ENCODE measurements at regions not wholly inside any gene's neighbourhood (a gene's known extent, or its start where the extent isn't known, plus 50 kb on each side); places are given as distances from the start of the nearest gene placed in this dataset.
"Not testable (repeated sequence)": the region's sequence is repeated elsewhere in the genome, so short reads cannot be mapped to it uniquely, and the experiment has no call there.

GRCh38 chr7:116340943-116341907, 130.9 kb downstream of the TES start:
- peak; percentile 62 for DNase-seq (ENCODE audit: low read depth)

- DNase-seq (ENCODE audit: low read depth), result no peak
Measured at GRCh38 chr7:116342125-116342524, 131.8 kb downstream of the TES start.

- no peak for DNase-seq (ENCODE audit: low read depth)
Measured at GRCh38 chr7:116347151-116347832, 137.0 kb downstream of the TES start.

- DNase-seq (ENCODE audit: low read depth), result no peak
Measured at GRCh38 chr7:116348346-116348745, 138.0 kb downstream of the TES start.

- no peak for DNase-seq (ENCODE audit: low read depth)
Measured at GRCh38 chr7:116351966-116352365, 141.6 kb downstream of the TES start.

- DNase-seq (ENCODE audit: low read depth), result peak; percentile 42
Measured at GRCh38 chr7:116353647-116354046, 143.3 kb downstream of the TES start.

- peak; percentile 65 for DNase-seq (ENCODE audit: low read depth)
Measured at GRCh38 chr7:116354171-116354545, 143.8 kb downstream of the TES start.

- DNase-seq (ENCODE audit: low read depth), result peak; percentile 97
Measured at GRCh38 chr7:116354546-116355423, 144.4 kb downstream of the TES start.

- DNase-seq (ENCODE audit: low read depth), result no peak
Measured at GRCh38 chr7:116355424-116355765, 144.1 kb upstream of the CAV2 start.

- no peak for DNase-seq (ENCODE audit: low read depth)
Measured at GRCh38 chr7:116356333-116356965, 143.1 kb upstream of the CAV2 start.

- DNase-seq (ENCODE audit: low read depth), result peak; percentile 28
Measured at GRCh38 chr7:116356979-116357378, 142.6 kb upstream of the CAV2 start.

- peak; percentile 66 for DNase-seq (ENCODE audit: low read depth)
Measured at GRCh38 chr7:116357781-116358670, 141.5 kb upstream of the CAV2 start.

- DNase-seq (ENCODE audit: low read depth), result no peak
Measured at GRCh38 chr7:116361767-116362166, 137.8 kb upstream of the CAV2 start.

- DNase-seq (ENCODE audit: low read depth), result no peak
Measured at GRCh38 chr7:116363637-116364432, 135.7 kb upstream of the CAV2 start.

GRCh38 chr7:116364469-116364868, 135.1 kb upstream of the CAV2 start:
- DNase-seq (ENCODE audit: low read depth), result no peak

GRCh38 chr7:116365797-116366196, 133.7 kb upstream of the CAV2 start:
- DNase-seq (ENCODE audit: low read depth), result no peak

- no peak for DNase-seq (ENCODE audit: low read depth)
Measured at GRCh38 chr7:116367171-116367813, 132.2 kb upstream of the CAV2 start.

- no peak for DNase-seq (ENCODE audit: low read depth)
Measured at GRCh38 chr7:116368965-116369364, 130.6 kb upstream of the CAV2 start.

GRCh38 chr7:116371536-116371935, 128.0 kb upstream of the CAV2 start:
- not testable (repeated sequence) for DNase-seq (ENCODE audit: low read depth)

Data from RPMI7951 (cell line).